ENCODE measurements at regions not wholly inside any gene's neighbourhood (a gene's known extent, or its start where the extent isn't known, plus 50 kb on each side); places are given as distances from the start of the nearest gene placed in this dataset.

DNA sequence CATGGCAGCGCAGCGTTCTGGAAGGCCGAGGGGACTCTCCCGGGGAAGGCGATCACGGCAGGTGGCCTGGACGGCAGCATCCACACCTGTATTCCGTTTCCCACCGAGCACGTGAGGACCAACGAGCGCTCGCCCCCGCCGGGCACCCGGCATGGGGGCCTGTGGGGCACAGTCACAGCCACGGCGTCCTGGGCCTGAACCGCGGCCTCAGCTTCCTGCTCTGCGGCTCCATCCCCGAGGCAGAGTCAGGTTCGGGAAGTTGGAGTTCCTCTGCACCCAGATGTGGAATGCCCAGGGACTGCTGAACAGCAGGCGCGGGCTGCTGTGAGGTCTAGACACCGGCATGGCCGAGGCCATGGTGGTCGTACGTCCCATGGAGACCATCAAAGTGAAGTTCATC is 1713.9 kb downstream of the TP53TG3F start:
- DNase-seq (ENCODE audit: low spot score): no peak
- TF ChIP-seq CTCF (IDR thresholded peaks at IDR 0.05; ENCODE audit: extremely low read depth, missing control alignments): no peak

GRCh38 chr16:35174016-35174415 is 1714.6 kb downstream of the TP53TG3F start:
- DNase-seq (ENCODE audit: low spot score): no peak
- TF ChIP-seq CTCF (IDR thresholded peaks at IDR 0.05; ENCODE audit: extremely low read depth, missing control alignments): no peak

DNA sequence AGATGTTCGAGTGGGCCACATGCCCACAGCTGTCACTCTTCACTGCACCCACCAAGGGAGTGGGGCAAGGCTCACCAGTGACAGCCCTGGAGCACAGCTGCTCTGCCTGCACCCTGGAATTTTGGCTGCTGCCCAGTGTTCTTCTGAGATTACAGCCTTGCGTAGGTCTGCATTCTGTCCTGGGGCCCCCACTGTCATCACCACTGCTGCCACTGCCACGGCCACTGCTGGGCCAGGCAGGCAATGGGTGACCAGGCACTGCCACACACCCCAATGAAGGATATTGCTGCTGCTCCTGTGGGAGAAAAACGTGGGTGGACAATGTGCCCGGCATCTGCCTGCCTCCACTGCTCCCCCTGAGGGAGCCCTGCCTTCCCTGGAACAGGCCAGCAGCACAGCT is 1717.0 kb downstream of the TP53TG3F start:
- no peak for DNase-seq (ENCODE audit: low spot score)
- no peak for TF ChIP-seq CTCF (IDR thresholded peaks at IDR 0.05; ENCODE audit: extremely low read depth, missing control alignments)

DNA sequence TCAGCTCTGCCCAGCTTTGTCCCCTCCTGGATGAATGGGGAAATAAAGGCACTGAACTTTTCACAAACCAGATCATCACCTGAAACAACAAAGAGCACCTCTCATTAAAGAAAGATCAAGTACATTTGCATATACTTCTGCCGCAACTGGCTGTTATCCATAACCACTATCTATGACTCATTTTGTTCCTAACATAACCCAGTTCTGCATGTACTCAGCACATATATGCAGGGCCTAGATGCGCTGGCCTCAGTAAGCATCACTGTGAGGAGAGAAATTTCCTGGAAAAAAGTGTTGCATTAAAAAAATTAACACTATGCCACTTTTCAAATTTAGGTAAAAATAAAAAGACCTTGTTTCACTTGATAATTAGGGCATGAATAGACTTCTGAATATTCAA is 1718.4 kb downstream of the TP53TG3F start:
- DNase-seq (ENCODE audit: low spot score): no peak
- no peak for TF ChIP-seq CTCF (IDR thresholded peaks at IDR 0.05; ENCODE audit: extremely low read depth, missing control alignments)

DNA sequence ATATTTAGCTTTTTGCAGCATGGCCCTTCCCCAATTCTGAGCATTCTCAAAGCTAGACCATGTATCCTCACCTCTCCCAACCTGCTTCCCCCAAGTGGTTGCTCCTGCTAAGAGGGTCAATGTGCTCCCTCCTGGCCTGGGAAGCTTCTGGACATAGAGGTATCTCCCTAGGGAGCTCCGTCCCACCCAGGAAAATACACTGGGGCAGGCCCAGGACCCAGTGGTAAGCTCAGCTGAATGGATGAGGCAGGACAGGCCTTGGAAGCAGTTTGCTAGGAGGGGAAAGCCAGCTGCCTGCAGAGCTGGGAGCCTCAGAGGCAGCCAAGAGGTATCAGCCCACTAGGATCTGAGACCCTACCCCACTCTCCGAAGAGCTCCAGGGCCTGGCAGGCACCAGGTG is 1721.6 kb downstream of the TP53TG3F start:
- no peak for DNase-seq (ENCODE audit: low spot score)
- no peak for TF ChIP-seq CTCF (IDR thresholded peaks at IDR 0.05; ENCODE audit: extremely low read depth, missing control alignments)

DNA sequence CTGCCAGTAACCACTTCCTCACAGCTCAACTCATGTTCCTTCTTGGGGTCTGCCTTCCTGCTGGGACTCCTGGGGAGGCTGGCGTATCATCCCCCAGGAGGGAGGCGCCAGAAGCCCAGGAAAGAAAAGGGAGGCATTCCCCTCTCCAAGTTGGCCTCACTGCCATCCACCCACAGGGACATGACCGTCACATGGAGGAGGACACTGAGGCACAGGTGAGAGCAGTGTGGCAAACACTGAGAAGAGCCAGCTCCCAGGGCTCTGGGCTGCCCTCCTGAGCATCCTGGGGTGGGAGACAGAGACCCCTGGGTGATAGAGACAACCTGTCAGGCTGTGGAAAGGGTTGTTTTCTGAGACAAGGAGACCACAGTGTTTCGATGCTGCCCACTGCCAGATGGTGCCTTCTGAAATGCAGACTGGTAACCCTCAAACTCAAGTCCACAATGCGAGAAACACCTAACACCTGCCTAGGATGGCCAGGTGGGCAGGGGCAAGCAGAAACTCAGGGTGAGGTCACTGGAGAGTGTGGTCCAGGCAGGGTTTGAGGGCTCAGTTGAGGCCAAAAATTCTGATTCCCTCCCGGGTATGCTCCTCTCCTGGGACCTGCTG is 1722.1 kb downstream of the TP53TG3F start:
- TF ChIP-seq CTCF (IDR thresholded peaks at IDR 0.05; ENCODE audit: extremely low read depth, missing control alignments): no peak
- no peak for DNase-seq (ENCODE audit: low spot score)

- DNase-seq (ENCODE audit: low spot score): no peak
- no peak for TF ChIP-seq CTCF (IDR thresholded peaks at IDR 0.05; ENCODE audit: extremely low read depth, missing control alignments)
Measured at GRCh38 chr16:35182043-35182677, 1722.7 kb downstream of the TP53TG3F start.
